GM23248 (cell line): ENCODE measurements at regions not wholly inside any gene's neighbourhood (a gene's known extent, or its start where the extent isn't known, plus 50 kb on each side); places are given as distances from the start of the nearest gene placed in this dataset.
A peak's percentile ranks its signal among the peaks of the same experiment; 100 is the strongest.

Experiments
- DNase-seq: peaks from one replicate; pipeline ENCODE4 v3.0.0-alpha.2; 2015
- H2AFZ ChIP-seq: fragments of 200-600 bp; sonication (generic); 2 replicates; pipeline ENCODE4 v1.6.1; 2016; ENCODE audit warnings: antibody characterized with exemption
- H3F3A ChIP-seq: fragments of 200-600 bp; sonication (generic); 2 replicates; pipeline ENCODE4 v1.6.1; 2016; ENCODE audit warnings: mild to moderate bottlenecking, antibody characterized with exemption, mixed run types; ENCODE audit not compliant: insufficient read depth
- H3K27ac ChIP-seq: fragments of 200-600 bp; sonication (generic); 2 replicates; pipeline ENCODE4 v1.5.1; 2016; ENCODE audit warnings: mild to moderate bottlenecking
- H3K27me3 ChIP-seq: fragments of 200-600 bp; sonication (generic); replicated peaks from 2 replicates; pipeline ENCODE4 v1.6.1; 2016; ENCODE audit warnings: mild to moderate bottlenecking; ENCODE audit not compliant: insufficient read depth
- H3K36me3 ChIP-seq: fragments of 200-600 bp; sonication (generic); 2 replicates; pipeline ENCODE4 v1.6.1; 2016; ENCODE audit warnings: low read depth, mild to moderate bottlenecking
- H3K4me1 ChIP-seq: fragments of 200-600 bp; sonication (generic); 2 replicates; pipeline ENCODE4 v1.6.1; 2016; ENCODE audit warnings: mild to moderate bottlenecking; ENCODE audit not compliant: insufficient read depth
- H3K4me2 ChIP-seq: fragments of 200-600 bp; sonication (generic); one replicate; pipeline ENCODE4 v1.6.1; 2016; ENCODE audit warnings: mild to moderate bottlenecking; ENCODE audit not compliant: unreplicated experiment
- H3K4me3 ChIP-seq: fragments of 200-600 bp; sonication (generic); 2 replicates; pipeline ENCODE4 v1.5.1; 2016; ENCODE audit warnings: mild to moderate bottlenecking
- H3K79me2 ChIP-seq: fragments of 200-600 bp; sonication (generic); 2 replicates; pipeline ENCODE4 v1.6.1; 2016; ENCODE audit warnings: mild to moderate bottlenecking; ENCODE audit not compliant: insufficient read depth
- H3K9ac ChIP-seq: fragments of 200-600 bp; sonication (generic); 2 replicates; pipeline ENCODE4 v1.6.1; 2016; ENCODE audit warnings: mild to moderate bottlenecking
- H3K9me2 ChIP-seq: fragments of 200-600 bp; sonication (generic); 2 replicates; pipeline ENCODE4 v1.6.1; 2016; ENCODE audit warnings: mixed run types, mild to moderate bottlenecking, moderate library complexity; ENCODE audit not compliant: insufficient read depth
- H3K9me3 ChIP-seq: fragments of 200-600 bp; sonication (generic); one replicate; pipeline ENCODE4 v1.6.1; 2017; ENCODE audit warnings: low read depth
- H4K20me1 ChIP-seq: fragments of 200-600 bp; sonication (generic); 2 replicates; pipeline ENCODE4 v1.6.0; 2016; ENCODE audit not compliant: insufficient read depth
- EZH2 ChIP-seq: fragments of 200-600 bp; sonication (generic); IDR thresholded peaks from 2 replicates; pipeline ENCODE4 v1.6.1; 2018; ENCODE audit warnings: antibody characterized with exemption, mild to moderate bottlenecking; ENCODE audit not compliant: insufficient read depth, poor library complexity, severe bottlenecking
- EZH2phosphoT487 ChIP-seq: fragments of 200-600 bp; sonication (generic); IDR thresholded peaks from 2 replicates; pipeline ENCODE4 v1.6.1; 2018; ENCODE audit warnings: antibody characterized with exemption, moderate library complexity, mild to moderate bottlenecking, low read depth; ENCODE audit not compliant: insufficient read depth
- WGBS, 2 experiments: methylation state at CpG; one replicate each; pipeline ENCODE4 v1.1.6; 2015 to 2017; ENCODE audit warnings: low lambda C conversion rate in 2 of 2, low coverage in 1 of 2; ENCODE audit errors: missing lambda C conversion rate in 2 of 2; 5-methylcytosine and 5-hydroxymethylcytosine counted together
- in situ Hi-C: fragments of 300-500 bp; cut with MboI; formaldehyde crosslinking; loops from 2 replicates; pipeline ENCODE4 v1.15.0; 2020

DNA sequence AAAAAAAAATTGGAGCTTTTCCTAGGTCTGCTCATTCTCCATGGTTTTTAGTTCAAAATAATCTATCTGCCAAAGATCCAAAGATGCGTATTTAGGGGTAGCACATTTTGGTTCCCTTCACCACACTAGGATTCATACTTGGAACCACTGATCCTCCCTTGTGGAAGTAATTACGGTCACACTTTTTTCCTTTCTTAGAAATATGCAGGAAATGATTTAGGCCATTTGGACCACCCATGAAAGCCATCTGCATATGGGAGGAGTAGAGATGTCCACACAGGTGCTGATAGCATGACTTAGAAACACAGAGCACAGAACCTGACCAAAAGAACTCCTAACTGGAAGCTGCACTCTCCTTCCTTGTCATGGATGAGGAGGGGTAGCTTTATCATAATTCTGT lies 105.9 kb upstream of the RAI14 start:
- no peak for DNase-seq
- no peaks in the 10 kb centered on the region for H3K9me2 ChIP-seq
- no peaks in the 10 kb centered on the region for H3F3A ChIP-seq
- no peaks in the 10 kb centered on the region for H4K20me1 ChIP-seq
- WGBS, 2 experiments = 61 to 62% methylated on average over 2 of the region's 2 CpGs
- H3K36me3 ChIP-seq = no peaks in the 10 kb centered on the region
- no peaks in the 10 kb centered on the region for H3K27me3 ChIP-seq
- H3K4me3 ChIP-seq = no peak overlapping the region
- H3K9ac ChIP-seq = no peak overlapping the region
- no peak overlapping the region for H3K4me2 ChIP-seq
- no peak overlapping the region for H2AFZ ChIP-seq
- no peaks in the 10 kb centered on the region for H3K9me3 ChIP-seq
- TF ChIP-seq EZH2 = no peak
- TF ChIP-seq EZH2phosphoT487 = no peak
- H3K27ac ChIP-seq = no peak overlapping the region
- no peaks in the 10 kb centered on the region for H3K79me2 ChIP-seq
- 0 out of 2 replicates have a peak, but pooled peaks cover 7% of the 10 kb centered on the region for H3K4me1 ChIP-seq
- in situ Hi-C loops = no loop called here

DNA sequence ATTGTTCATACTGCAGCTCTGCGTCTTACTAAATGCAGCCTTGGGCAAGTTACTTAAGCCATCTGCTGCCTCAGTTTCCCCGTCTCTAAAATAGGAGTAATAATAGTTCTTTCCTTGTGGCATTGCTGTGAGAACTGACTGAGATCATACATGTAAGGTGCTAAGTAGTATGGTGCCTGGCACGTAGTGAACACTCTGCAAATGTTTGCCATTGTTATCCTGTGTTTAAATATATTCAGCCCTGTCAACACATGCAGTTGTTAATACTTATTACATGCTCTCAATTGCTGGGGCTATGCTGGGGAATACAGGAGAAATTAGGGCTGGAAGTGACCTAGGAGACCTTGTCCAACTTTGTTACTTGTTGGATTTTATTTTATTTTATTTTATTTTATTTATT lies 105.2 kb upstream of the RAI14 start:
- H3K9me2 ChIP-seq = no peaks in the 10 kb centered on the region
- no peak overlapping the region for H3K4me3 ChIP-seq
- H4K20me1 ChIP-seq = no peaks in the 10 kb centered on the region
- H3K9me3 ChIP-seq = no peaks in the 10 kb centered on the region
- no peaks in the 10 kb centered on the region for H3K27me3 ChIP-seq
- H3K4me1 ChIP-seq = 0 out of 2 replicates have a peak, but pooled peaks cover 7% of the 10 kb centered on the region
- no peak overlapping the region for H3K4me2 ChIP-seq
- no peak for DNase-seq
- no peak for TF ChIP-seq EZH2phosphoT487
- H3K27ac ChIP-seq = no peak overlapping the region
- no peak overlapping the region for H3K9ac ChIP-seq
- no peaks in the 10 kb centered on the region for H3F3A ChIP-seq
- no peaks in the 10 kb centered on the region for H3K36me3 ChIP-seq
- in situ Hi-C loops = no loop called here
- WGBS, 2 experiments = 23 to 30% methylated on average over 3 of the region's 3 CpGs
- no peak overlapping the region for H2AFZ ChIP-seq
- H3K79me2 ChIP-seq = no peaks in the 10 kb centered on the region

DNA sequence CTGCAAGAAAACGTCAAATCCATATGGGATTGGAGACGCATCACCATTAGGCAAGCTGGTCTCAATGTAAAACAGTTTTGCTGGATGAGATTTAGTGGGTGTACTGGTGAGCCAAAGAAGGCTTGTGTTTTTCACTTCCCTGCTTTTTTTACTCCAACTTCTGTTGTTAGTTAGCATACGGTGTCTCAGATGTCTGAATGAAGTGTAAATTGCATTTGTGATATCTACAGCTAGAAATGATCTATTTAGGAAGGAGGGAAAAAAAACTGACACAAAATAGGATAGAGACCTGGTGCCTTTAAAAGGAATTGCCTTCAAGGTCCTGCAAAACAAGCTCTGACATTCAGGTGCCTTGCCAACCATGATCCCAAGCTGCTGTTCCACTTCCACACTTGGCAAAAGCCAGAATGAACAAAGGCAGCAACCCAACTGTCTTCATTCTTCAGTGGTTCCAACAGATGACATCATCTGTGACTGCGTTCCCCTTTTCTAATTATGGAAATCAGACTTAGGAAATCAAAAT lies 104.2 kb upstream of the RAI14 start:
- Histone ChIP-seq H3K36me3 (no peaks in the 10 kb centered on the region), H3K4me1 (0 out of 2 replicates have a peak, but pooled peaks cover 7% of the 10 kb centered on the region), H3K27ac (no peak overlapping the region), H4K20me1 (no peaks in the 10 kb centered on the region), H2AFZ (no peak overlapping the region), H3F3A (no peaks in the 10 kb centered on the region), H3K4me2 (no peak overlapping the region), H3K79me2 (no peaks in the 10 kb centered on the region), H3K27me3 (no peaks in the 10 kb centered on the region), H3K9ac (no peak overlapping the region), H3K9me2 (no peaks in the 10 kb centered on the region), H3K4me3 (no peak overlapping the region), H3K9me3 (no peaks in the 10 kb centered on the region)
- in situ Hi-C loops = no loop called here
- 14 to 28% methylated on average over 4 of the region's 4 CpGs for WGBS, 2 experiments
- TF ChIP-seq EZH2 (no peak), EZH2phosphoT487 (no peak)
- DNase-seq = peak; percentile 46

DNA sequence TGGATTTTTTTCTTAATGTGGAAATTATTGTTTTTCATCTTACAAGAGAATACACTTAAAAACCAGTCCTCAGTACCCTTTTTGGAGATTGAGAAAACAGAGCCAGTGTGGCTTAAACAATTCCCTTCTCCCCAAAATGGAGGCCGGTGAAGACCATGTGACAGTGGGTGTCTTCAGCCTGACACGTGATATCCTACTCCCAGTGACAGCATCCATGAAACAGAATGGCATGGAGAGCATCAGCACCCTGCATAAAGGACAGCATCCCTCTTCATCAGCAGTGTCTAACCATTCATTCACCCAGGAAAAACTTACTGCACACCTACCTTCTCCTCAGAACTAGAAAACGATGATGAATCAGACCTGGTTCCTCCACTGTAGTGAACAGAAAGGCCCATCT lies 103.4 kb upstream of the RAI14 start:
- H3K36me3 ChIP-seq = no peaks in the 10 kb centered on the region
- DNase-seq = peak; percentile 40

DNA sequence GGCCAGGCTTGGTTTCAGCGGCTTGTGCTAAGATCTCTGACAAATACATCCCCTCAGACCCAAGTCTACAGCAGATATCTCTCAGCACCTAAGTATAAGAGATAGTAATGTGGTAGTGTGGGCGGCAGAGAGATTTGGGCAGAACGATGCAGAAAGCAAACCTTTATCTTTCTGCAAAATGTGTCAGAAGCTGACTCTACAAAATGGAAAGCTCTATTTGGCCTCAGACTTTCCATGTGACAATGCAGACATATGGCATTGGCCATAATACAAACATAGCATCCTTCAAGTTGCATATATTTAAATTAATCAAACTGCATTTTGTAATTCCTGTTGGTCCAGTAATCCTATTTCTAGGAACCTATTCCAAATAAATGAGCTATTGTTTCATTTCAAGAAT lies 102.5 kb upstream of the RAI14 start:
- 94 to 96% methylated on average over 3 of the region's 3 CpGs for WGBS, 2 experiments
- H3K9ac ChIP-seq = no peak overlapping the region
- no peak overlapping the region for H3K4me2 ChIP-seq

More for the DNA sequence above, 103.4 kb upstream of the RAI14 start:
- Histone ChIP-seq H3K4me3 (no peak overlapping the region), H3K9ac (no peak overlapping the region), H3K9me2 (no peaks in the 10 kb centered on the region), H3K4me1 (0 out of 2 replicates have a peak, but pooled peaks cover 7% of the 10 kb centered on the region), H3K27ac (no peak overlapping the region), H3K4me2 (no peak overlapping the region), H4K20me1 (no peaks in the 10 kb centered on the region), H3K79me2 (no peaks in the 10 kb centered on the region), H3F3A (no peaks in the 10 kb centered on the region), H3K27me3 (no peaks in the 10 kb centered on the region), H3K9me3 (no peaks in the 10 kb centered on the region), H2AFZ (no peak overlapping the region)
- TF ChIP-seq EZH2 (no peak), EZH2phosphoT487 (no peak)
- WGBS, 2 experiments = 63 to 69% methylated on average over 3 of the region's 3 CpGs
- in situ Hi-C loops = no loop called here

More for the DNA sequence above, 102.5 kb upstream of the RAI14 start:
- no peak overlapping the region for H2AFZ ChIP-seq
- no peak for TF ChIP-seq EZH2
- no peak for TF ChIP-seq EZH2phosphoT487
- H3K4me1 ChIP-seq = 0 out of 2 replicates have a peak, but pooled peaks cover 7% of the 10 kb centered on the region
- H3K79me2 ChIP-seq = no peaks in the 10 kb centered on the region
- H3K9me3 ChIP-seq = no peaks in the 10 kb centered on the region
- in situ Hi-C loops = no loop called here
- no peak overlapping the region for H3K27ac ChIP-seq
- no peaks in the 10 kb centered on the region for H3F3A ChIP-seq
- H3K36me3 ChIP-seq = no peaks in the 10 kb centered on the region
- no peaks in the 10 kb centered on the region for H3K27me3 ChIP-seq
- no peak for DNase-seq
- H4K20me1 ChIP-seq = no peaks in the 10 kb centered on the region
- no peaks in the 10 kb centered on the region for H3K9me2 ChIP-seq
- no peak overlapping the region for H3K4me3 ChIP-seq
